Hepatocyte (in vitro differentiated cells): ENCODE measurements at regions not wholly inside any gene's neighbourhood (a gene's known extent, or its start where the extent isn't known, plus 50 kb on each side); places are given as distances from the start of the nearest gene placed in this dataset.

Experiments
- DNase-seq: peaks from one replicate; pipeline ENCODE4 v3.0.0-alpha.2; 2016; ENCODE audit warnings: low spot score
- H2AFZ ChIP-seq: fragments of 200-600 bp; sonication (generic); 2 replicates; pipeline ENCODE4 v1.6.0; 2016; ENCODE audit warnings: antibody characterized with exemption, mild to moderate bottlenecking
- H3K27ac ChIP-seq: fragments of 200-600 bp; sonication (generic); 2 replicates; pipeline ENCODE4 v1.5.1; 2016; ENCODE audit warnings: mild to moderate bottlenecking
- H3K27me3 ChIP-seq: fragments of 200-600 bp; sonication (generic); 2 replicates; pipeline ENCODE4 v1.6.1; 2016
- H3K36me3 ChIP-seq: fragments of 200-600 bp; sonication (generic); replicated peaks from 2 replicates; pipeline ENCODE4 v1.5.1; 2016; ENCODE audit warnings: low read depth; ENCODE audit not compliant: insufficient read depth
- H3K4me1 ChIP-seq: fragments of 200-600 bp; sonication (generic); 2 replicates; pipeline ENCODE4 v1.5.1; 2016; ENCODE audit warnings: mild to moderate bottlenecking, moderate library complexity; ENCODE audit not compliant: insufficient read depth
- H3K4me2 ChIP-seq: fragments of 200-600 bp; sonication (generic); 2 replicates; pipeline ENCODE4 v1.6.0; 2016
- H3K4me3 ChIP-seq: fragments of 200-600 bp; sonication (generic); 2 replicates; pipeline ENCODE4 v1.5.1; 2016; ENCODE audit warnings: mild to moderate bottlenecking
- H3K79me2 ChIP-seq: fragments of 200-600 bp; sonication (generic); 2 replicates; pipeline ENCODE4 v1.6.0; 2017; ENCODE audit warnings: mild to moderate bottlenecking
- H3K9me2 ChIP-seq: fragments of 200-600 bp; sonication (generic); replicated peaks from 2 replicates; pipeline ENCODE4 v1.6.0; 2017; ENCODE audit warnings: mild to moderate bottlenecking; ENCODE audit not compliant: insufficient read depth
- H3K9me3 ChIP-seq: fragments of 200-600 bp; sonication (generic); 2 replicates; pipeline ENCODE4 v1.5.1; 2016; ENCODE audit warnings: low read depth, mild to moderate bottlenecking
- H4K20me1 ChIP-seq: fragments of 200-600 bp; sonication (generic); 2 replicates; pipeline ENCODE4 v1.6.0; 2016; ENCODE audit warnings: mild to moderate bottlenecking; ENCODE audit not compliant: insufficient read depth, poor library complexity, severe bottlenecking
- EZH2 ChIP-seq: fragments of 200-600 bp; sonication (generic); IDR thresholded peaks from 2 replicates; pipeline ENCODE4 v1.6.1; 2016; ENCODE audit warnings: antibody characterized with exemption, mild to moderate bottlenecking, borderline replicate concordance
- EZH2phosphoT487 ChIP-seq: fragments of 200-600 bp; sonication (generic); IDR thresholded peaks from one replicate; pipeline ENCODE4 v1.6.1; 2018; ENCODE audit warnings: antibody characterized with exemption, mild to moderate bottlenecking, low read depth, moderate library complexity; ENCODE audit not compliant: unreplicated experiment, severe bottlenecking
- WGBS: methylation state at CpG from one replicate; pipeline ENCODE4 v1.1.6; 2016; ENCODE audit warnings: low lambda C conversion rate; ENCODE audit errors: missing lambda C conversion rate; 5-methylcytosine and 5-hydroxymethylcytosine counted together
- TF ChIP-seq, protein P1 (sequence below): fragments of 200-600 bp; sonication (generic); IDR thresholded peaks from 2 replicates; pipeline ENCODE4 v1.5.1; 2016; ENCODE audit warnings: antibody characterized with exemption, mild to moderate bottlenecking; ENCODE audit not compliant: poor library complexity

DNA sequence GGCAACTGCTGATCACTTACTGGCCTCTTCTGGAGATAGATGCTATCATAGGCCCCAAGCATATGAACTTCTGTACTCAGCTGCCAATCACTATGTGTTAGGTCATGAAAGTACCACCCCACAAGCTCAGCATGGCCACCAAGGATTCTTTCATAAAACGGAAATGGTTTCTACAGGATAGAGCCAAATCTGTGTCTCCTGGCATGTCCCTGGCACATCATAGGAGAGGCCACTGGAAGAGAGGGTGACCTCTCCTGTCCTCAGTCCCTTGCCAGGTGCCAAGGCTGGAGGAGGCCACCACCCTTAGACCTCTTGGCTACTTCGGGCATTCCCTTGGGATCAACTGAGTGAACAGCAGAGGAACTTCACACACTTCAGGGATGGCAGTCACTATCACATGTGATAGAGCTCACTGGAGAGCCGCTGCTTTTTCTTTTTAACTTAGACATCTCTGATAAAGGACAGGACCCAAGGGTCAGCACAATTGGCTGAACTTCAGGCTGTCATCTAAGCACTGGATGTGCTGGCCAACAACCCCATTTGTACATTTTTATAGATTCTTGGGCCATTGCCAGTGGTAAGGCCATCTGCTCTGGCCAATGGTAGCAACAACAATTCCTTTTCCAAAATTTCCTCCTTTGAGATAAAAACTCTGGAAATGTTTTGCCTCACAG is 425.2 kb downstream of the SQOR start:
- no peaks in the 10 kb centered on the region for H3K9me2 ChIP-seq
- no peak overlapping the region for H3K4me3 ChIP-seq
- H3K36me3 ChIP-seq: no peaks in the 10 kb centered on the region
- WGBS: 82% methylated on average over 3 of the region's 3 CpGs
- no peaks in the 10 kb centered on the region for H3K79me2 ChIP-seq
- H3K9me3 ChIP-seq: no peaks in the 10 kb centered on the region
- DNase-seq: no peak
- H3K4me2 ChIP-seq: no peak overlapping the region
- no peaks in the 10 kb centered on the region for H3K27me3 ChIP-seq
- H3K27ac ChIP-seq: no peak overlapping the region
- TF ChIP-seq EZH2phosphoT487 (no peak), EZH2 (no peak)
- TF ChIP-seq, protein P1, sequence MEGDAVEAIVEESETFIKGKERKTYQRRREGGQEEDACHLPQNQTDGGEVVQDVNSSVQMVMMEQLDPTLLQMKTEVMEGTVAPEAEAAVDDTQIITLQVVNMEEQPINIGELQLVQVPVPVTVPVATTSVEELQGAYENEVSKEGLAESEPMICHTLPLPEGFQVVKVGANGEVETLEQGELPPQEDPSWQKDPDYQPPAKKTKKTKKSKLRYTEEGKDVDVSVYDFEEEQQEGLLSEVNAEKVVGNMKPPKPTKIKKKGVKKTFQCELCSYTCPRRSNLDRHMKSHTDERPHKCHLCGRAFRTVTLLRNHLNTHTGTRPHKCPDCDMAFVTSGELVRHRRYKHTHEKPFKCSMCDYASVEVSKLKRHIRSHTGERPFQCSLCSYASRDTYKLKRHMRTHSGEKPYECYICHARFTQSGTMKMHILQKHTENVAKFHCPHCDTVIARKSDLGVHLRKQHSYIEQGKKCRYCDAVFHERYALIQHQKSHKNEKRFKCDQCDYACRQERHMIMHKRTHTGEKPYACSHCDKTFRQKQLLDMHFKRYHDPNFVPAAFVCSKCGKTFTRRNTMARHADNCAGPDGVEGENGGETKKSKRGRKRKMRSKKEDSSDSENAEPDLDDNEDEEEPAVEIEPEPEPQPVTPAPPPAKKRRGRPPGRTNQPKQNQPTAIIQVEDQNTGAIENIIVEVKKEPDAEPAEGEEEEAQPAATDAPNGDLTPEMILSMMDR: no peak
- H2AFZ ChIP-seq: no peak overlapping the region
- no peaks in the 10 kb centered on the region for H4K20me1 ChIP-seq
- no peaks in the 10 kb centered on the region for H3K4me1 ChIP-seq

DNA sequence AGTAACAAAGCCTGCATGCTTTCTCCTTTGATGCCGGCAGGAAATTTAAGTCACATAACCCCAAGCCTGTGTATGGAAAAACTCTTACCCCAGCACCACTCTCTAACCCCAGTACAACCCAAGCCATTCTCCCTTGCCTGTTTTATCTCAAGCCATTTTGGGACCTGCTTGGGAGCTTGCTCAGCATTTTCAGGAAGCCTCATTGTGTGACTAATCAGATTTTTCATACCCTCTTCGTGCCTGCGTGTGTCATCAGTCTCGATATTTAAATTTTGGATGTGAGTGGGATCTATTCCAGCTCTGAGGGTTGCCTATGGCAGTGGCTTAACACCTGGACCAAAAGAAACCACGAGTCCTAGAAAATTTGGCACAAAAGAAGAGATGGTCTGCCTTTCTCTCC is 426.2 kb downstream of the SQOR start:
- no peaks in the 10 kb centered on the region for H3K36me3 ChIP-seq
- H3K79me2 ChIP-seq: no peaks in the 10 kb centered on the region
- H2AFZ ChIP-seq: no peak overlapping the region
- H4K20me1 ChIP-seq: no peaks in the 10 kb centered on the region
- H3K9me3 ChIP-seq: no peaks in the 10 kb centered on the region
- 86% methylated on average over 5 of the region's 5 CpGs for WGBS
- TF ChIP-seq, protein P1: no peak
- TF ChIP-seq EZH2phosphoT487 (no peak), EZH2 (no peak)
- H3K4me1 ChIP-seq: no peaks in the 10 kb centered on the region
- no peaks in the 10 kb centered on the region for H3K27me3 ChIP-seq
- H3K27ac ChIP-seq: no peak overlapping the region
- no peaks in the 10 kb centered on the region for H3K9me2 ChIP-seq
- no peak overlapping the region for H3K4me2 ChIP-seq
- DNase-seq: no peak
- no peak overlapping the region for H3K4me3 ChIP-seq

DNA sequence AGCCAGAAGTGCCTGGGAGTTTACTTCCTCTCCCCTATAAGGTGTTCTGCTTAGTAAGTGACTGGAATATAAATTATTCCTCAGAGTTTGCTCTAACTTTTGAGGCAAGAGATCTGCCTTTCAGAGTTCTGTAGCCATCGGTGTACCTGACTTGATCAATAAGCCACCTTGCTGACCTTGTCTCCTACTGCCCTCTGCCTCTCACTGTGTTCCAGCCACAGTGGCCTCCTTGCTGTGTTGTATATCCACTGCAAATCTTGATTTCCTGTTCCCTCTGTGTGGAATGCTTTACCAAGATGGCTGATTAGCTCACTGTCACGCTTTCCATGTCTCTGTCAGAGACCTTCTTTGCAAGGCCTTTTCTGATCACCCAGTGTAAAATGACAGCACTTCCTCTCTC is 442.4 kb downstream of the SQOR start:
- no peak overlapping the region for H3K4me3 ChIP-seq
- H3K9me3 ChIP-seq: no peaks in the 10 kb centered on the region
- H4K20me1 ChIP-seq: no peaks in the 10 kb centered on the region
- no peak overlapping the region for H3K4me2 ChIP-seq
- no peak overlapping the region for H3K27ac ChIP-seq
- H3K9me2 ChIP-seq: no peaks in the 10 kb centered on the region
- H3K27me3 ChIP-seq: no peaks in the 10 kb centered on the region
- DNase-seq: no peak
- 84% methylated on average over 2 of the region's 2 CpGs for WGBS
- no peaks in the 10 kb centered on the region for H3K36me3 ChIP-seq
- TF ChIP-seq EZH2phosphoT487: no peak
- H3K79me2 ChIP-seq: no peaks in the 10 kb centered on the region
- H2AFZ ChIP-seq: no peak overlapping the region
- H3K4me1 ChIP-seq: no peaks in the 10 kb centered on the region

DNA sequence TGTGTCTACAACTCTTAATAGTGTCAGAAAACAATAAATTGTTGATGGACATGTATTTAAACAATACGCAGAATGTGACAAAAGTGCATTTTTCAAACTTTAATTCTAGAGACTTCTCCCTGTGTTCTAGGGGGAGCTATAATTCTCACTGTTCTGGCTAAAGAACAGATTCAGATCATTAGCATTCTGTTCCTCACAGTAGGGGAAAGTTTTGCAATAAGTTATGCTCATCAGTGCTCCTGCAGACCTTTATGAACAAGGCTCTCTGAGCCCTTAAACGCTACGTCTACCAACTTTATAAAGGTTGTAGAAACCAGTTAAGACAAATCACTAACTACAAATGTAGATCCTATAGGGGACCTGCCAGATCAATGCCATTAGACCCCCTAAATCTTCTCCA is 444.2 kb downstream of the SQOR start:
- Histone ChIP-seq H3K9me2 (no peaks in the 10 kb centered on the region), H3K4me1 (no peaks in the 10 kb centered on the region), H3K4me2 (no peak overlapping the region), H3K4me3 (no peak overlapping the region), H4K20me1 (no peaks in the 10 kb centered on the region), H3K9me3 (no peaks in the 10 kb centered on the region), H3K27ac (peak overlapping the region; percentile 52), H3K36me3 (no peaks in the 10 kb centered on the region), H3K27me3 (no peaks in the 10 kb centered on the region), H2AFZ (no peak overlapping the region), H3K79me2 (no peaks in the 10 kb centered on the region)
- no peak for DNase-seq
- TF ChIP-seq, protein P1: no peak
- TF ChIP-seq EZH2phosphoT487 (no peak), EZH2 (no peak)
- 94% methylated on average over 3 of the region's 3 CpGs for WGBS
